SK-N-SH (cell line): ENCODE measurements at regions not wholly inside any gene's neighbourhood (a gene's known extent, or its start where the extent isn't known, plus 50 kb on each side); places are given as distances from the start of the nearest gene placed in this dataset.

Source experiments
- CHD2 ChIP-seq: fragments of 150-350 bp; IDR thresholded peaks from 2 replicates; pipeline ENCODE4 v1.6.1; 2018; ENCODE audit warnings: low read length; ENCODE audit not compliant: partially characterized antibody
- EP300 ChIP-seq, 2 experiments: IDR thresholded peaks; 2 replicates each; pipeline versions ENCODE4 v1.4.0 to v1.6.1; 2012; ENCODE audit warnings: borderline replicate concordance in 1 of 2, low read depth in 1 of 2, low read length in 1 of 2
- GABPA ChIP-seq: IDR thresholded peaks from 2 replicates; pipeline ENCODE4 v1.4.0; 2012; ENCODE audit warnings: low read depth, mild to moderate bottlenecking
- GATA2 ChIP-seq: sonication (generic); formaldehyde crosslinking; IDR thresholded peaks from 2 replicates; pipeline ENCODE4 v1.5.0; 2020; ENCODE audit warnings: mild to moderate bottlenecking, missing genetic modification reagents
- JUND ChIP-seq: IDR thresholded peaks from 2 replicates; pipeline ENCODE4 v1.4.0; 2012
- POLR2AphosphoS5 ChIP-seq: IDR thresholded peaks from 2 replicates; pipeline ENCODE4 v1.6.1; 2012; ENCODE audit warnings: low read depth, low read length
- RXRA ChIP-seq: IDR thresholded peaks from 2 replicates; pipeline ENCODE4 v1.4.0; 2012; ENCODE audit warnings: low read depth, mild to moderate bottlenecking, borderline replicate concordance
- YY1 ChIP-seq: IDR thresholded peaks from 2 replicates; pipeline ENCODE4 v1.4.0; 2012; ENCODE audit warnings: low read depth, mild to moderate bottlenecking
- TF ChIP-seq, protein P1 (sequence below): fragments of 200-600 bp; sonication (generic); IDR thresholded peaks from 2 replicates; pipeline ENCODE4 v1.6.1; 2017; ENCODE audit warnings: antibody characterized with exemption, mild to moderate bottlenecking, moderate library complexity
- TF ChIP-seq, protein P2 (sequence below): IDR thresholded peaks from 2 replicates; pipeline ENCODE4 v1.6.1; 2012; ENCODE audit warnings: mild to moderate bottlenecking, low read depth, low read length, moderate library complexity

DNA sequence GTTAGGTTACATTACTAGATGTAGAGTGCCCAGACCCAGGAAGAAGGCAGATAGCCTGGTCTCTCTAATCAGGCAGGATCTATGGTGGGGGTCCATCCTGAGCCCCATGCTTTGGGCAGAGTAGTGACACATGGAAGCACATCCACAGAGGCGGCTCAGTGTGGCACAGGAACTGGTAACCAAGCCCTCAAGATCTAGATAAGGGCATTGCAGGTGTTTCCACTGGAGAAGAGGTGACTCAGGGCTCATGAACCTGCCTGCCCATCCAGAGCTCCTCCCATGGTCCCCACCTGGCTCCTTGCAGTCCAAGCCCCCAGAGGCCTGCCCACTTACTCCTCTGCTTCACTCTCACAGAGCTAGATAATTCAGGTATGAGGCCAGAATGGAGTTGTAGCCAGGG, 62.0 kb upstream of the TMEM132E start:
- TF ChIP-seq YY1 (no peak), CHD2 (no peak), RXRA (no peak), GABPA (no peak), POLR2AphosphoS5 (no peak), EP300 (IDR thresholded peaks at IDR 0.05; ENCODE audit: borderline replicate concordance in 1 of 2, low read depth in 1 of 2, low read length in 1 of 2) (no peak), JUND (no peak), GATA2 (CRISPR knock-in tag) (no peak)
- TF ChIP-seq, protein P1, sequence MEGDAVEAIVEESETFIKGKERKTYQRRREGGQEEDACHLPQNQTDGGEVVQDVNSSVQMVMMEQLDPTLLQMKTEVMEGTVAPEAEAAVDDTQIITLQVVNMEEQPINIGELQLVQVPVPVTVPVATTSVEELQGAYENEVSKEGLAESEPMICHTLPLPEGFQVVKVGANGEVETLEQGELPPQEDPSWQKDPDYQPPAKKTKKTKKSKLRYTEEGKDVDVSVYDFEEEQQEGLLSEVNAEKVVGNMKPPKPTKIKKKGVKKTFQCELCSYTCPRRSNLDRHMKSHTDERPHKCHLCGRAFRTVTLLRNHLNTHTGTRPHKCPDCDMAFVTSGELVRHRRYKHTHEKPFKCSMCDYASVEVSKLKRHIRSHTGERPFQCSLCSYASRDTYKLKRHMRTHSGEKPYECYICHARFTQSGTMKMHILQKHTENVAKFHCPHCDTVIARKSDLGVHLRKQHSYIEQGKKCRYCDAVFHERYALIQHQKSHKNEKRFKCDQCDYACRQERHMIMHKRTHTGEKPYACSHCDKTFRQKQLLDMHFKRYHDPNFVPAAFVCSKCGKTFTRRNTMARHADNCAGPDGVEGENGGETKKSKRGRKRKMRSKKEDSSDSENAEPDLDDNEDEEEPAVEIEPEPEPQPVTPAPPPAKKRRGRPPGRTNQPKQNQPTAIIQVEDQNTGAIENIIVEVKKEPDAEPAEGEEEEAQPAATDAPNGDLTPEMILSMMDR = no peak
- TF ChIP-seq, protein P2, sequence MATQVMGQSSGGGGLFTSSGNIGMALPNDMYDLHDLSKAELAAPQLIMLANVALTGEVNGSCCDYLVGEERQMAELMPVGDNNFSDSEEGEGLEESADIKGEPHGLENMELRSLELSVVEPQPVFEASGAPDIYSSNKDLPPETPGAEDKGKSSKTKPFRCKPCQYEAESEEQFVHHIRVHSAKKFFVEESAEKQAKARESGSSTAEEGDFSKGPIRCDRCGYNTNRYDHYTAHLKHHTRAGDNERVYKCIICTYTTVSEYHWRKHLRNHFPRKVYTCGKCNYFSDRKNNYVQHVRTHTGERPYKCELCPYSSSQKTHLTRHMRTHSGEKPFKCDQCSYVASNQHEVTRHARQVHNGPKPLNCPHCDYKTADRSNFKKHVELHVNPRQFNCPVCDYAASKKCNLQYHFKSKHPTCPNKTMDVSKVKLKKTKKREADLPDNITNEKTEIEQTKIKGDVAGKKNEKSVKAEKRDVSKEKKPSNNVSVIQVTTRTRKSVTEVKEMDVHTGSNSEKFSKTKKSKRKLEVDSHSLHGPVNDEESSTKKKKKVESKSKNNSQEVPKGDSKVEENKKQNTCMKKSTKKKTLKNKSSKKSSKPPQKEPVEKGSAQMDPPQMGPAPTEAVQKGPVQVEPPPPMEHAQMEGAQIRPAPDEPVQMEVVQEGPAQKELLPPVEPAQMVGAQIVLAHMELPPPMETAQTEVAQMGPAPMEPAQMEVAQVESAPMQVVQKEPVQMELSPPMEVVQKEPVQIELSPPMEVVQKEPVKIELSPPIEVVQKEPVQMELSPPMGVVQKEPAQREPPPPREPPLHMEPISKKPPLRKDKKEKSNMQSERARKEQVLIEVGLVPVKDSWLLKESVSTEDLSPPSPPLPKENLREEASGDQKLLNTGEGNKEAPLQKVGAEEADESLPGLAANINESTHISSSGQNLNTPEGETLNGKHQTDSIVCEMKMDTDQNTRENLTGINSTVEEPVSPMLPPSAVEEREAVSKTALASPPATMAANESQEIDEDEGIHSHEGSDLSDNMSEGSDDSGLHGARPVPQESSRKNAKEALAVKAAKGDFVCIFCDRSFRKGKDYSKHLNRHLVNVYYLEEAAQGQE = no peak
